Fibroblast of the aortic adventitia (primary cell): ENCODE measurements at regions not wholly inside any gene's neighbourhood (a gene's known extent, or its start where the extent isn't known, plus 50 kb on each side); places are given as distances from the start of the nearest gene placed in this dataset.
"Not testable (repeated sequence)": the region's sequence is repeated elsewhere in the genome, so short reads cannot be mapped to it uniquely, and the experiment has no call there.

Experiments
- DNase-seq: peaks from one replicate; pipeline ENCODE4 v3.0.0-alpha.2; 2010; ENCODE audit warnings: low read depth
- H3K4me3 ChIP-seq: 2 replicates; pipeline ENCODE4 v1.5.1; 2011; ENCODE audit warnings: low read depth, mild to moderate bottlenecking, control low read depth, low read length, moderate library complexity
- CTCF ChIP-seq: IDR thresholded peaks from 2 replicates; pipeline ENCODE4 v1.5.1; 2011; ENCODE audit warnings: mild to moderate bottlenecking, low read length, control low read depth, inconsistent platforms; ENCODE audit not compliant: insufficient read depth

- no peak for DNase-seq
- no peak for TF ChIP-seq CTCF
- no peak overlapping the region for H3K4me3 ChIP-seq
Measured at GRCh38 chr7:109545686-109546085, 976.0 kb downstream of the DNAJB9 start.

GRCh38 chr7:109549471-109550193 is 980.0 kb downstream of the DNAJB9 start:
- DNase-seq, result no peak
- no peak for TF ChIP-seq CTCF
- no peak overlapping the region for H3K4me3 ChIP-seq

- H3K4me3 ChIP-seq, result no peak overlapping the region
- DNase-seq, result no peak
- TF ChIP-seq CTCF, result no peak
Measured at GRCh38 chr7:109552017-109552416, 982.3 kb downstream of the DNAJB9 start.

- no peak for TF ChIP-seq CTCF
- DNase-seq, result no peak
- H3K4me3 ChIP-seq, result no peak overlapping the region
Measured at GRCh38 chr7:109577265-109577664, 1007.6 kb downstream of the DNAJB9 start.

- H3K4me3 ChIP-seq, result no peak overlapping the region
- no peak for TF ChIP-seq CTCF
- no peak for DNase-seq
Measured at GRCh38 chr7:109579901-109580300, 1010.2 kb downstream of the DNAJB9 start.

GRCh38 chr7:109582211-109582610 is 1012.5 kb downstream of the DNAJB9 start:
- TF ChIP-seq CTCF, result no peak
- no peak for DNase-seq
- H3K4me3 ChIP-seq, result no peak overlapping the region

GRCh38 chr7:109596948-109597347 is 1027.3 kb downstream of the DNAJB9 start:
- DNase-seq, H3K4me3 ChIP-seq: not testable (repeated sequence)
